HG03521 (cell line): ENCODE measurements at regions not wholly inside any gene's neighbourhood (a gene's known extent, or its start where the extent isn't known, plus 50 kb on each side); places are given as distances from the start of the nearest gene placed in this dataset.
"Not testable (repeated sequence)": the region's sequence is repeated elsewhere in the genome, so short reads cannot be mapped to it uniquely, and the experiment has no call there.

ENCODE experiments used
- ATAC-seq: cut with Tn5 transposase; IDR thresholded peaks from one replicate; pipeline ENCODE4 v1.9.1; 2021; ENCODE audit warnings: mild to moderate bottlenecking, moderate library complexity; ENCODE audit not compliant: unreplicated experiment

- ATAC-seq, result not testable (repeated sequence)
Measured at GRCh38 chr1:220475608-220476007, 52.3 kb upstream of the MARK1 start.

GRCh38 chr1:220475141-220475540 is 52.8 kb upstream of the MARK1 start:
- not testable (repeated sequence) for ATAC-seq

- no peak for ATAC-seq
Measured at GRCh38 chr1:220473440-220473839, 54.5 kb upstream of the MARK1 start.

GRCh38 chr1:220462752-220463151 is 65.2 kb upstream of the MARK1 start:
- ATAC-seq, result no peak

- no peak for ATAC-seq
Measured at GRCh38 chr1:220458936-220459335, 69.0 kb upstream of the MARK1 start.

- no peak for ATAC-seq
Measured at GRCh38 chr1:220457957-220458609, 69.9 kb upstream of the MARK1 start.

- no peak for ATAC-seq
Measured at GRCh38 chr1:220455559-220455958, 72.4 kb upstream of the MARK1 start.

- no peak for ATAC-seq
Measured at GRCh38 chr1:220454155-220454777, 73.7 kb upstream of the MARK1 start.

GRCh38 chr1:220453371-220453770 is 74.6 kb upstream of the MARK1 start:
- no peak for ATAC-seq

GRCh38 chr1:220451532-220451931 is 76.4 kb upstream of the MARK1 start:
- ATAC-seq, result no peak

- no peak for ATAC-seq
Measured at GRCh38 chr1:220450927-220451326, 77.0 kb upstream of the MARK1 start.

GRCh38 chr1:220448217-220448616 is 79.7 kb upstream of the MARK1 start:
- ATAC-seq, result no peak

GRCh38 chr1:220444586-220444985 is 83.3 kb upstream of the MARK1 start:
- ATAC-seq, result not testable (repeated sequence)

- no peak for ATAC-seq
Measured at GRCh38 chr1:220441211-220441610, 86.7 kb upstream of the MARK1 start.

- no peak for ATAC-seq
Measured at GRCh38 chr1:220438741-220439140, 89.2 kb upstream of the MARK1 start.

- no peak for ATAC-seq
Measured at GRCh38 chr1:220432408-220432807, 95.5 kb upstream of the MARK1 start.

GRCh38 chr1:220431554-220432239 is 96.2 kb upstream of the MARK1 start:
- no peak for ATAC-seq

- no peak for ATAC-seq
Measured at GRCh38 chr1:220430586-220430985, 97.3 kb upstream of the MARK1 start.

- ATAC-seq, result no peak
Measured at GRCh38 chr1:220430059-220430458, 97.9 kb upstream of the MARK1 start.

- no peak for ATAC-seq
Measured at GRCh38 chr1:220426989-220427388, 100.9 kb upstream of the MARK1 start.

- no peak for ATAC-seq
Measured at GRCh38 chr1:220425852-220426251, 102.1 kb upstream of the MARK1 start.

- no peak for ATAC-seq
Measured at GRCh38 chr1:220421508-220421907, 106.4 kb upstream of the MARK1 start.
